ENCODE measurements at regions not wholly inside any gene's neighbourhood (a gene's known extent, or its start where the extent isn't known, plus 50 kb on each side); places are given as distances from the start of the nearest gene placed in this dataset.

- no peaks in the 10 kb centered on the region for H3K36me3 Mint-ChIP-seq
- peaks cover 8 to 15% (median 13%) of the 10 kb centered on the region in 3 donors for H3K27me3 Mint-ChIP-seq (ENCODE audit: low read depth in 3 of 3)
- no peaks in the 10 kb centered on the region for H3K79me2 ChIP-seq (ENCODE audit: insufficient read depth, low read length)
- no peak for DNase-seq
- H3K4me1 ChIP-seq (ENCODE audit: control insufficient read depth in 1 of 2, insufficient read depth in 2 of 2, low read length in 2 of 2): peaks cover 0 to 22% of the 10 kb centered on the region in 2 donors
- no peak overlapping the region for H3K9ac ChIP-seq (ENCODE audit: insufficient read depth, low read length, poor library complexity, severe bottlenecking)
- H3K36me3 ChIP-seq (replicated peaks in 1 of 2; ENCODE audit: control insufficient read depth in 1 of 2, insufficient read depth in 2 of 2, low read length in 2 of 2): no peaks in the 10 kb centered on the region
- H3K4me2 ChIP-seq (replicated peaks; ENCODE audit: extremely low read depth, low read length, poor library complexity, severe bottlenecking): no peak overlapping the region
- 15% methylated on average over 4 of the region's 5 CpGs for WGBS (ENCODE audit: insufficient coverage)
- peak overlapping the region in 1 of 2 donors; percentile 23 for H3K4me3 Mint-ChIP-seq
- no peaks in the 10 kb centered on the region for H3K9me3 ChIP-seq (replicated peaks in 1 of 2; ENCODE audit: control insufficient read depth in 1 of 2, insufficient read depth in 1 of 2, low read length in 2 of 2)
- peaks cover 21% of the 10 kb centered on the region for H3K4me1 Mint-ChIP-seq
- H2AFZ ChIP-seq (ENCODE audit: insufficient read depth, low read depth, low read length, poor library complexity, severe bottlenecking): peak overlapping the region; percentile 13
- H4K20me1 ChIP-seq (ENCODE audit: insufficient read depth, low read length): no peaks in the 10 kb centered on the region
- H3K27ac Mint-ChIP-seq: no peak overlapping the region
- intact Hi-C loops (cut with micrococcal nuclease): no loop called here
- H3K9me3 Mint-ChIP-seq: peaks cover 0 to 8% (median 0%) of the 10 kb centered on the region in 7 donors
- no peak overlapping the region for H3K27ac ChIP-seq (ENCODE audit: low read depth in 1 of 2, low read length in 2 of 2)
- no peak for TF ChIP-seq CTCF (IDR thresholded peaks at IDR 0.05)
- peaks cover 0 to 3% of the 10 kb centered on the region in 2 donors for H3K27me3 ChIP-seq (ENCODE audit: control insufficient read depth in 2 of 2, insufficient read depth in 2 of 2, low read length in 2 of 2)
- no peak overlapping the region for H3K4me3 ChIP-seq (replicated peaks in 1 of 3; ENCODE audit: low read depth in 2 of 3, low read length in 3 of 3)
Observed at GRCh38 chr7:28292834-28293526, 112.4 kb upstream of the JAZF1 start.

DNA sequence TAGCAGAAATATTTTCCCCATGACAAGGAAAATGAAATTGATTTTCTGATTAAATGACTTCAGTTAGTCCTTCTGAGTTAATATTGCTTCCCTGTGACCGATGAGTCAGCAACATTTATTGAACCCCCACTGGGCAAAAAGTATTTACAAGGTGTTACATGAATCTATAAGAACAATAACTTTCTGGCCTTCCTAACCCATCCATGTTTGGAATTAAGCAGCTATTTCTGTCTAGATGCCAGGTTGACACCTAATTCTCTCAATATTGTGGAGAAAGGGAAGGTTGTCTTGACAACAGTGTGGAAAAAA is 112.9 kb upstream of the JAZF1 start:
- Histone ChIP-seq H3K27me3 (ENCODE audit: control insufficient read depth in 2 of 2, insufficient read depth in 2 of 2, low read length in 2 of 2) (peaks cover 0 to 3% of the 10 kb centered on the region in 2 donors), H3K4me1 (ENCODE audit: control insufficient read depth in 1 of 2, insufficient read depth in 2 of 2, low read length in 2 of 2) (peaks cover 0 to 27% of the 10 kb centered on the region in 2 donors), H3K27ac (ENCODE audit: low read depth in 1 of 2, low read length in 2 of 2) (no peak overlapping the region), H2AFZ (ENCODE audit: insufficient read depth, low read depth, low read length, poor library complexity, severe bottlenecking) (no peak overlapping the region), H3K9ac (ENCODE audit: insufficient read depth, low read length, poor library complexity, severe bottlenecking) (no peak overlapping the region), H3K9me3 (replicated peaks in 1 of 2; ENCODE audit: control insufficient read depth in 1 of 2, insufficient read depth in 1 of 2, low read length in 2 of 2) (no peaks in the 10 kb centered on the region), H3K4me2 (replicated peaks; ENCODE audit: extremely low read depth, low read length, poor library complexity, severe bottlenecking) (no peak overlapping the region), H3K4me3 (replicated peaks in 1 of 3; ENCODE audit: low read depth in 2 of 3, low read length in 3 of 3) (no peak overlapping the region), H3K79me2 (ENCODE audit: insufficient read depth, low read length) (no peaks in the 10 kb centered on the region), H3K36me3 (replicated peaks in 1 of 2; ENCODE audit: control insufficient read depth in 1 of 2, insufficient read depth in 2 of 2, low read length in 2 of 2) (no peaks in the 10 kb centered on the region), H4K20me1 (ENCODE audit: insufficient read depth, low read length) (no peaks in the 10 kb centered on the region)
- Mint-ChIP-seq H3K4me3 (no peak overlapping the region), H3K27me3 (ENCODE audit: low read depth in 3 of 3) (peaks cover 8 to 15% (median 13%) of the 10 kb centered on the region in 3 donors), H3K27ac (no peak overlapping the region), H3K4me1 (peaks cover 25% of the 10 kb centered on the region), H3K9me3 (peaks cover 0 to 8% (median 0%) of the 10 kb centered on the region in 7 donors), H3K36me3 (no peaks in the 10 kb centered on the region)
- TF ChIP-seq CTCF (IDR thresholded peaks at IDR 0.05): no peak
- no peak for DNase-seq
- intact Hi-C loops (cut with micrococcal nuclease): no loop called here
- no CpG with 5 or more reads among the region's 1 CpG for WGBS (ENCODE audit: insufficient coverage)
